ENCODE measurements at regions not wholly inside any gene's neighbourhood (a gene's known extent, or its start where the extent isn't known, plus 50 kb on each side); places are given as distances from the start of the nearest gene placed in this dataset.
"Not testable (repeated sequence)": the region's sequence is repeated elsewhere in the genome, so short reads cannot be mapped to it uniquely, and the experiment has no call there.

- no peak for TF ChIP-seq ZNF512 (CRISPR knock-in tag; IDR thresholded peaks at IDR 0.05; ENCODE audit: borderline replicate concordance)
- TF ChIP-seq NR3C1 (CRISPR knock-in tag; conservative IDR thresholded peaks at IDR 0.05; ENCODE audit: low read depth): no peak
- TF ChIP-seq ZNF671 (CRISPR knock-in tag; IDR thresholded peaks at IDR 0.05): no peak
- TF ChIP-seq TP53 (CRISPR knock-in tag; IDR thresholded peaks at IDR 0.05): no peak
- no peak for TF ChIP-seq SMAD3 (CRISPR knock-in tag; IDR thresholded peaks at IDR 0.05; ENCODE audit: borderline replicate concordance)
- no peak for TF ChIP-seq ATF1 (CRISPR knock-in tag; IDR thresholded peaks at IDR 0.05)
- TF ChIP-seq STAT6 (CRISPR knock-in tag; conservative IDR thresholded peaks at IDR 0.05; ENCODE audit: low read depth): no peak
Measured at GRCh38 chr1:238690415-238690814, 696.0 kb upstream of the CHRM3 start (continued).

- peaks cover 26% of the 10 kb centered on the region for H3K9me3 Mint-ChIP-seq
- H3K36me3 Mint-ChIP-seq; CTCF ChIA-PET; H3K4me1 Mint-ChIP-seq; DNase-seq (ENCODE audit: low spot score); H3K27ac Mint-ChIP-seq; POLR2A ChIA-PET; H3K27me3 Mint-ChIP-seq (ENCODE audit: low read depth); ATAC-seq; H3K4me3 Mint-ChIP-seq: not testable (repeated sequence)
Measured at GRCh38 chr1:238684576-238684975, 701.8 kb upstream of the CHRM3 start.

- ATAC-seq (no peak), DNase-seq (ENCODE audit: low spot score) (no peak)
- Mint-ChIP-seq H3K27me3 (ENCODE audit: low read depth) (no peaks in the 10 kb centered on the region), H3K9me3 (peaks cover 20% of the 10 kb centered on the region), H3K36me3 (peaks cover 9% of the 10 kb centered on the region), H3K4me1 (no peaks in the 10 kb centered on the region), H3K4me3 (no peak overlapping the region), H3K27ac (no peak overlapping the region)
- POLR2A ChIA-PET: no interaction called here
- CTCF ChIA-PET: no interaction called here
- TF ChIP-seq AFF4 (CRISPR knock-in tag; IDR thresholded peaks at IDR 0.05; ENCODE audit: borderline replicate concordance) (no peak), CTCF (IDR thresholded peaks at IDR 0.05) (no peak), NR1H2 (CRISPR knock-in tag; IDR thresholded peaks at IDR 0.05) (no peak)
Measured at GRCh38 chr1:238681451-238681850, 704.9 kb upstream of the CHRM3 start.

GRCh38 chr1:238681021-238681420 lies 705.3 kb upstream of the CHRM3 start:
- CTCF ChIA-PET: no interaction called here
- ATAC-seq: no peak
- H3K9me3 Mint-ChIP-seq: peaks cover 17% of the 10 kb centered on the region
- no peak overlapping the region for H3K4me3 Mint-ChIP-seq
- peaks cover 9% of the 10 kb centered on the region for H3K36me3 Mint-ChIP-seq
- POLR2A ChIA-PET: interaction anchor here (0.6 kb wide), 1 partner anchor 34 kb away, joined by 3 read pairs; no protein-coding TSS in a partner anchor
- no peak for DNase-seq (ENCODE audit: low spot score)
- H3K4me1 Mint-ChIP-seq: no peaks in the 10 kb centered on the region
- H3K27ac Mint-ChIP-seq: no peak overlapping the region
- no peaks in the 10 kb centered on the region for H3K27me3 Mint-ChIP-seq (ENCODE audit: low read depth)
- TF ChIP-seq JAZF1 (CRISPR knock-in tag; IDR thresholded peaks at IDR 0.05) (no peak), ZNF232 (CRISPR knock-in tag; IDR thresholded peaks at IDR 0.05) (no peak), SP1 (CRISPR knock-in tag; conservative IDR thresholded peaks at IDR 0.05) (no peak), TCF7 (CRISPR knock-in tag; IDR thresholded peaks at IDR 0.05; ENCODE audit: low read depth) (no peak), ZNF317 (CRISPR knock-in tag; IDR thresholded peaks at IDR 0.05; ENCODE audit: borderline replicate concordance, low read depth) (no peak), GTF2I (CRISPR knock-in tag; conservative IDR thresholded peaks at IDR 0.05) (no peak), AR (CRISPR knock-in tag; IDR thresholded peaks at IDR 0.05) (no peak)
